ENCODE measurements at regions not wholly inside any gene's neighbourhood (a gene's known extent, or its start where the extent isn't known, plus 50 kb on each side); places are given as distances from the start of the nearest gene placed in this dataset.

- POLR2A ChIA-PET (ENCODE audit: unreplicated experiment), result no interaction called here
- H3K27ac ChIP-seq (ENCODE audit: low read length), result no peak overlapping the region
- no peak overlapping the region for H3K9ac ChIP-seq (ENCODE audit: low read length)
- DNase-seq (no peak), ATAC-seq (no peak)
- no peak overlapping the region for H2AFZ ChIP-seq (ENCODE audit: low read length)
- TF ChIP-seq EZH2 (IDR thresholded peaks at IDR 0.05; ENCODE audit: low read length, unreplicated experiment) (no peak), CTCF (conservative IDR thresholded peaks at IDR 0.05; ENCODE audit: low read depth, low read length) (no peak), EZH2phosphoT487 (IDR thresholded peaks at IDR 0.05; ENCODE audit: borderline replicate concordance, low read length) (no peak)
- no peaks in the 10 kb centered on the region for H4K20me1 ChIP-seq (ENCODE audit: low read length)
- H3K9me3 ChIP-seq (ENCODE audit: low read length), result no peaks in the 10 kb centered on the region
- no peak overlapping the region for H3K4me2 ChIP-seq (ENCODE audit: low read length)
- H3K9me2 ChIP-seq (replicated peaks; ENCODE audit: low read length), result no peaks in the 10 kb centered on the region
- BruUV-seq (replicated peaks), result no TSS peak
- H3F3A ChIP-seq (ENCODE audit: low read length, unreplicated experiment), result no peaks in the 10 kb centered on the region
- no peaks in the 10 kb centered on the region for H3K79me2 ChIP-seq (ENCODE audit: low read length)
- H3K27me3 ChIP-seq (ENCODE audit: low read length), result peaks cover 14% of the 10 kb centered on the region; the same call in 1 of the 2 replicates
- intact Hi-C loops (cut with micrococcal nuclease), result no loop called here
- CTCF ChIA-PET, result no interaction called here
- no peaks in the 10 kb centered on the region for H3K4me1 ChIP-seq (ENCODE audit: insufficient read depth, low read length)
- no peak overlapping the region for H3K4me3 ChIP-seq (ENCODE audit: low read length)
- no peaks in the 10 kb centered on the region for H3K36me3 ChIP-seq (ENCODE audit: low read depth, low read length)
These were observed 104.9 kb downstream of the FAM76B start for GRCh38 chr11:95684701-95685100.

GRCh38 chr11:95684170-95684569, 105.4 kb downstream of the FAM76B start:
- Histone ChIP-seq H3F3A (ENCODE audit: low read length, unreplicated experiment) (no peaks in the 10 kb centered on the region), H2AFZ (ENCODE audit: low read length) (no peak overlapping the region), H3K9ac (ENCODE audit: low read length) (no peak overlapping the region), H3K36me3 (ENCODE audit: low read depth, low read length) (no peaks in the 10 kb centered on the region), H3K9me2 (replicated peaks; ENCODE audit: low read length) (no peaks in the 10 kb centered on the region), H3K27ac (ENCODE audit: low read length) (no peak overlapping the region), H3K79me2 (ENCODE audit: low read length) (no peaks in the 10 kb centered on the region), H3K9me3 (ENCODE audit: low read length) (no peaks in the 10 kb centered on the region), H3K27me3 (ENCODE audit: low read length) (peaks cover 14% of the 10 kb centered on the region; the same call in 1 of the 2 replicates), H3K4me1 (ENCODE audit: insufficient read depth, low read length) (no peaks in the 10 kb centered on the region), H4K20me1 (ENCODE audit: low read length) (no peaks in the 10 kb centered on the region), H3K4me2 (ENCODE audit: low read length) (no peak overlapping the region), H3K4me3 (ENCODE audit: low read length) (no peak overlapping the region)
- DNase-seq, result no peak
- ChIA-PET POLR2A (ENCODE audit: unreplicated experiment) (no interaction called here), CTCF (no interaction called here)
- TF ChIP-seq EZH2 (IDR thresholded peaks at IDR 0.05; ENCODE audit: low read length, unreplicated experiment) (no peak), EZH2phosphoT487 (IDR thresholded peaks at IDR 0.05; ENCODE audit: borderline replicate concordance, low read length) (no peak), CTCF (conservative IDR thresholded peaks at IDR 0.05; ENCODE audit: low read depth, low read length) (no peak)
- no peak for ATAC-seq
- intact Hi-C loops (cut with micrococcal nuclease), result no loop called here
- BruUV-seq (replicated peaks), result no TSS peak

GRCh38 chr11:95682552-95682951, 107.0 kb downstream of the FAM76B start:
- H3K27ac ChIP-seq (ENCODE audit: low read length), result no peak overlapping the region
- no peaks in the 10 kb centered on the region for H3K79me2 ChIP-seq (ENCODE audit: low read length)
- ATAC-seq (no peak), DNase-seq (no peak)
- H3K9me3 ChIP-seq (ENCODE audit: low read length), result no peaks in the 10 kb centered on the region
- TF ChIP-seq CTCF (conservative IDR thresholded peaks at IDR 0.05; ENCODE audit: low read depth, low read length) (no peak), EZH2phosphoT487 (IDR thresholded peaks at IDR 0.05; ENCODE audit: borderline replicate concordance, low read length) (no peak)
- no peaks in the 10 kb centered on the region for H3K4me1 ChIP-seq (ENCODE audit: insufficient read depth, low read length)
- CTCF ChIA-PET, result no interaction called here
- POLR2A ChIA-PET (ENCODE audit: unreplicated experiment), result no interaction called here
- no peaks in the 10 kb centered on the region for H3F3A ChIP-seq (ENCODE audit: low read length, unreplicated experiment)
- no peak overlapping the region for H3K4me3 ChIP-seq (ENCODE audit: low read length)
- no peaks in the 10 kb centered on the region for H3K9me2 ChIP-seq (replicated peaks; ENCODE audit: low read length)
- intact Hi-C loops (cut with micrococcal nuclease), result no loop called here
- H3K27me3 ChIP-seq (ENCODE audit: low read length), result peaks cover 14% of the 10 kb centered on the region; the same call in 1 of the 2 replicates
- no peaks in the 10 kb centered on the region for H4K20me1 ChIP-seq (ENCODE audit: low read length)
- H3K4me2 ChIP-seq (ENCODE audit: low read length), result no peak overlapping the region
- H3K9ac ChIP-seq (ENCODE audit: low read length), result no peak overlapping the region
- H2AFZ ChIP-seq (ENCODE audit: low read length), result no peak overlapping the region
- no TSS peak for BruUV-seq (replicated peaks)
- H3K36me3 ChIP-seq (ENCODE audit: low read depth, low read length), result no peaks in the 10 kb centered on the region
